ENCODE measurements at regions not wholly inside any gene's neighbourhood (a gene's known extent, or its start where the extent isn't known, plus 50 kb on each side); places are given as distances from the start of the nearest gene placed in this dataset.

DNA sequence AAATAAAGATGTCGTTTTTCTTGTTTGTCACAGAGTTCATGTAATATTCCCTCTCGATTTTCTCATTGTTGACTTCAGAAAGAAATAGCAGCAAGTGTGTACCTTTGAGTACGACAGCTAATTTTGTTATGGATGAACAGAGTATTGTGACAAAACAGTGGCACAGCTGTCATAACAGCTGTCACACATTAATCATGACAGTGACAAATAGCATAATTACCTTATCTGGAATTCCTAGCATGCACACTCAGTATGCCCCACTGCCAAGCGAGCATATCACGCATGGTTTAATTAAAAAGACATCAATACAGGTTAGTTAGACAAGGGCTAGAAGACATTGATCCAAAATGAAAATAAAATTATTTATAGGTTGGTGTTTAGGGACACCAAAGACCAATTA lies 375.1 kb downstream of the SPATA31D1 start:
- TF ChIP-seq POLR2A (IDR thresholded peaks at IDR 0.05; ENCODE audit: low read depth, low read length) (no peak), POLR2AphosphoS5 (IDR thresholded peaks at IDR 0.05; ENCODE audit: low read depth, low read length) (no peak), TAF1 (IDR thresholded peaks at IDR 0.05; ENCODE audit: low read depth, low read length) (no peak), POU2F2 (IDR thresholded peaks at IDR 0.05; ENCODE audit: low read depth, low read length) (no peak), PAX5 (IDR thresholded peaks at IDR 0.05; ENCODE audit: insufficient read depth, low read length, severe bottlenecking) (no peak)

Data from GM12891 (cell line).